ENCODE measurements at regions not wholly inside any gene's neighbourhood (a gene's known extent, or its start where the extent isn't known, plus 50 kb on each side); places are given as distances from the start of the nearest gene placed in this dataset.
A peak's percentile ranks its signal among the peaks of the same experiment; 100 is the strongest.

DNA sequence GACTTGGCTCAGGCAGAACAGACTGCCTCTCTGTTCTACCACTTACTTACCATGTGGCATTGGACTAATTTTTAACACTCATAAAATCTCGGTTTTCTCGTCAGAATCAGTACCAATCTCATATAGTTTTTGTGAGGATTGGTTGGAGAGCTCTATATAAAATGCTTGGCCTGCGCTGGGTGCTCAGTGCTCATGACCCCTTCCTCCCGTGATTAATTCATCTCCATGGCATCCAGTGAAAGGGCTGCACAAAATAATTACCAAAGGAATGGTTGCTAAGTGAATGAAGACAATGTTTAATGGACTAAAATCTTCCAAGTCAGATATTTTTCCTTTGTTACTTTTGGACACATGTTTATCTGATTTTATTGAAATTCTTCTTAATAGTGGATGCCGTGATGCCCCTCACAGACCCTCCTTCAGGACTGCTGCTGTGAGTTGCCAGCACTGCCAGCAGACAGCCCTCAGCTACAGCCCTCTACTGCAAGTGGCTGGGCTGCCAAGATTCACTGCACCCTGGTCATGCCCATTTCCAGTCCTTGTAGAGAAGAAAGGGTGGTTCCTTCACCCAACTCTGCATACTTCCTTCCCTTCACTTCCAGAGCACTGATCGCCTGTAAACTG is 436.5 kb downstream of the LMO4 start:
- Histone ChIP-seq H3K4me1 (ENCODE audit: control insufficient read depth, insufficient read depth, low read length, unreplicated experiment) (peaks cover 27% of the 10 kb centered on the region), H3K27me3 (ENCODE audit: insufficient read depth, low read length) (no peaks in the 10 kb centered on the region), H2AFZ (ENCODE audit: low read length, unreplicated experiment) (peak overlapping the region; percentile 71), H3K79me2 (ENCODE audit: control insufficient read depth, insufficient read depth, low read length, unreplicated experiment) (no peaks in the 10 kb centered on the region), H3K27ac (ENCODE audit: low read depth, low read length) (peak overlapping the region; percentile 78), H3K4me3 (ENCODE audit: low read depth, low read length) (no peak overlapping the region), H3K36me3 (ENCODE audit: insufficient read depth, low read length) (0 out of 2 replicates have a peak, but pooled peaks cover 6% of the 10 kb centered on the region)

DNA sequence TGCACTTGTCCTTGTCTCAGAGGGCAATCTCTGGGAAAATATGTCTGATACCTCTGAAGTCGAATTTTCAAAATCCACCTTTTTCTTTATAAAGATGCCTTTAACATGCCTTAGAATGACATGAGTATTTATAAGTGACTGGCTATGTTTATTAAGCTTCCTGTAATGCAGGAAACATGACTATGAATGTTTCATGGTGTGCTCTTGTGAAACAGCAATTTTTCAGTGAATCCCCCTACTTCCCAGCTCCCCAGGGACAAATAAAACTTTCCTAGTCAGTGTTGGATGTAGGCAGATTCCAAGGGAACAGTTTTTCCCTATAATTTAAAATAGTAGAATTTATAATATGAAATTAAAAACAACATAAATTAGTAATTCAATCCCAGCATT is 437.0 kb downstream of the LMO4 start:
- no peak overlapping the region for H3K4me3 ChIP-seq (ENCODE audit: low read depth, low read length)
- H3K27me3 ChIP-seq (ENCODE audit: insufficient read depth, low read length) = no peaks in the 10 kb centered on the region
- H2AFZ ChIP-seq (ENCODE audit: low read length, unreplicated experiment) = peak overlapping the region; percentile 71
- 0 out of 2 replicates have a peak, but pooled peaks cover 6% of the 10 kb centered on the region for H3K36me3 ChIP-seq (ENCODE audit: insufficient read depth, low read length)
- peaks cover 27% of the 10 kb centered on the region for H3K4me1 ChIP-seq (ENCODE audit: control insufficient read depth, insufficient read depth, low read length, unreplicated experiment)
- peak overlapping the region; percentile 78 for H3K27ac ChIP-seq (ENCODE audit: low read depth, low read length)
- no peaks in the 10 kb centered on the region for H3K79me2 ChIP-seq (ENCODE audit: control insufficient read depth, insufficient read depth, low read length, unreplicated experiment)

DNA sequence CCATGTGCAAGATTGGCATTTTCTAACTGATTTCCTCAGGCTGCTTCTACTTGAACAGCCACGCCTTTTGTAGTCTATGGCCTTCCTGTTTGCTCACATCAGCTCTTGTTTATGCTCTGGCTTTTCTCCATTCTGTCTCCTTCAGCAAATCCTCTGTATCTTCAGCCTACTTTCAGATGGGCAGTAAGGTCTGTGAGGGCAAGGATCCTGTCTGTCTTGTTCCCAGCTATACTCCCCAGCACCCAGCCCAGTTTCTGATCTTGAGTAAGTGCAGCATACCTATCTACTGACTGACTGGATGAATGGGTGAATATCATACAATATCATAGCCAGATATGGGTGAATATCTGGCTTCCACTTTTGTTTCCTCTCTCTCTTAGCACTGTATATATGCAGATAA is 438.1 kb downstream of the LMO4 start:
- H3K79me2 ChIP-seq (ENCODE audit: control insufficient read depth, insufficient read depth, low read length, unreplicated experiment) = no peaks in the 10 kb centered on the region
- H2AFZ ChIP-seq (ENCODE audit: low read length, unreplicated experiment) = peak overlapping the region; percentile 57
- peak overlapping the region; percentile 78 for H3K27ac ChIP-seq (ENCODE audit: low read depth, low read length)
- H3K4me3 ChIP-seq (ENCODE audit: low read depth, low read length) = no peak overlapping the region
- no peaks in the 10 kb centered on the region for H3K27me3 ChIP-seq (ENCODE audit: insufficient read depth, low read length)
- H3K36me3 ChIP-seq (ENCODE audit: insufficient read depth, low read length) = 0 out of 2 replicates have a peak, but pooled peaks cover 6% of the 10 kb centered on the region
- peaks cover 27% of the 10 kb centered on the region for H3K4me1 ChIP-seq (ENCODE audit: control insufficient read depth, insufficient read depth, low read length, unreplicated experiment)

DNA sequence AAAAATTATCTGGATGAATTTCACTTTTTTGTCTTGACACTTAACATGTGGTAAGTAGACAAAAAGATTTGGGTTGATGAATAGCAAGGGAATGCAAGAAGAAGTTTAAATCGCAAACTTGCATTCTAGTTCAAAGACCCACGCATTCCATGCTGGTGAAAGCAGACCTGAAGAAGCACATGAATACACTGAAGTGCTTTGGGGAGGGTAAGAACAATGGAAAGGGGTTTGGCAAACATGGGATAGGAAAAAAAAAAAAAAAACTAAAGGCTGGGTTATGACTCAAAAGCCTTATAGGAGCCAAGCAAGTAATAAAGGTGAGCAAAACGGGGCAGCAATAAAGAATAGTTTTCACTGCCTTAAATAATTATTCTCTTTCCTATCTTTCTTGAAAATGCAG is 450.2 kb downstream of the LMO4 start:
- H2AFZ ChIP-seq (ENCODE audit: low read length, unreplicated experiment) = no peak overlapping the region
- H3K79me2 ChIP-seq (ENCODE audit: control insufficient read depth, insufficient read depth, low read length, unreplicated experiment) = no peaks in the 10 kb centered on the region
- H3K4me3 ChIP-seq (ENCODE audit: low read depth, low read length) = no peak overlapping the region
- no peaks in the 10 kb centered on the region for H3K27me3 ChIP-seq (ENCODE audit: insufficient read depth, low read length)
- H3K4me1 ChIP-seq (ENCODE audit: control insufficient read depth, insufficient read depth, low read length, unreplicated experiment) = no peaks in the 10 kb centered on the region
- no peaks in the 10 kb centered on the region for H3K36me3 ChIP-seq (ENCODE audit: insufficient read depth, low read length)
- no peak overlapping the region for H3K27ac ChIP-seq (ENCODE audit: low read depth, low read length)

DNA sequence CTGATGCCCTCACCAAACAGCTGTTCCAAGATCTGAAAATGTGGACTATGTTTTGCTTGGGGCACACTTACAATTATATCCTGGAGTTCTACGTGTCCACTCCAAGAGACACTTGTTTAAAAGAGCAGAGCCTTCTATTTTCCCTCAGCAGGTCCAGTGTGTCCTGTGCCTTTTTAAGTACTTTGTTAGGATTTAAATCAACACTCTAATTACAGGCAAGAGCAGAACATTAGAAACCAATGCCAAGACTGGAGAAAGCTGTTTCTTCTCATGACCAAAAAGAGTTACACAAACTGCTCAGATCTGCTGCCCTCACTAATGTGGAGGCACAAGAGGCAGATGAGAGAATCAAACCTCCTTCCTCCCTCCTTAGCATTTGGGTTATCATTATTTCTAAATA is 452.9 kb downstream of the LMO4 start:
- no peak overlapping the region for H3K4me3 ChIP-seq (ENCODE audit: low read depth, low read length)
- no peak overlapping the region for H2AFZ ChIP-seq (ENCODE audit: low read length, unreplicated experiment)
- H3K79me2 ChIP-seq (ENCODE audit: control insufficient read depth, insufficient read depth, low read length, unreplicated experiment) = no peaks in the 10 kb centered on the region
- no peak overlapping the region for H3K27ac ChIP-seq (ENCODE audit: low read depth, low read length)
- no peaks in the 10 kb centered on the region for H3K27me3 ChIP-seq (ENCODE audit: insufficient read depth, low read length)
- H3K4me1 ChIP-seq (ENCODE audit: control insufficient read depth, insufficient read depth, low read length, unreplicated experiment) = no peaks in the 10 kb centered on the region
- H3K36me3 ChIP-seq (ENCODE audit: insufficient read depth, low read length) = no peaks in the 10 kb centered on the region

DNA sequence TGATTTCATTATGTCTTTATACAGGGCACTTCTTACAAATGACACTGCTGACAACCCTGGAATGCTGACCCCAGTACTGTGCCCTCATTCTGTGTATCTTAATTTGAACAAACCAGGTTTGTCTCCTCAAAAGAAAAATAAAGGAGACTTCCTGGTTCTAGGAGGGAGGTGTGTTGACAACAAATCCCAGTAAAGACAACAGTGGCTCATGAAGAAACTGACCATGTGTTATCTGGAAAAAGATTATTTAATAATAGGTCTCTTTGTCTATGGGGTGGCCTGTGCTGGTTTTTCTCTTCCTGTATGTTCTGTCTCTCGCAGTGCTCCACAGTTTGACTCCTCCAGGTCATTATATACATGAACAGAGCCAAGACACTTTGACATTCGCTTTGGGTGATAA is 454.6 kb downstream of the LMO4 start:
- H3K27me3 ChIP-seq (ENCODE audit: insufficient read depth, low read length) = no peaks in the 10 kb centered on the region
- no peaks in the 10 kb centered on the region for H3K36me3 ChIP-seq (ENCODE audit: insufficient read depth, low read length)
- H3K27ac ChIP-seq (ENCODE audit: low read depth, low read length) = no peak overlapping the region
- H3K4me3 ChIP-seq (ENCODE audit: low read depth, low read length) = no peak overlapping the region
- no peak overlapping the region for H2AFZ ChIP-seq (ENCODE audit: low read length, unreplicated experiment)
- no peaks in the 10 kb centered on the region for H3K79me2 ChIP-seq (ENCODE audit: control insufficient read depth, insufficient read depth, low read length, unreplicated experiment)
- no peaks in the 10 kb centered on the region for H3K4me1 ChIP-seq (ENCODE audit: control insufficient read depth, insufficient read depth, low read length, unreplicated experiment)

DNA sequence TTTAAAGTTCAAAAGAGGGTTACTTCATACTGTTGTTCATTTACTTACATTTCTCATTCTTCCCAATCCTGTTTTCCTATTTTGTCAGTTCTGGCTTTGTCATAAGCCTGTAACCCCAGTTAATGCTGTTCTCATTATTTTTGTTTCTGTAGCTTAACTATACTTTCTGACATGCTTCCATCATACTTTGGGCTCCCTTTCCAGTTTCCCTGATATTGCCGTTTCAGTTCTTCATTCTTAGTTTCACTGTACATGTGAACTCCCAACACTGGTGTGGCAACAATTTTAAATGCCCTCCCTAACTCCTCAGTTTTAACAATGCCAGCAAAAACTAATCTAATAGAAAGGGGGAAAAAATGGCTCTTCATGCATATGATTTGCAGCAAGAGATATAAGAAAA is 456.7 kb downstream of the LMO4 start:
- no peak overlapping the region for H3K27ac ChIP-seq (ENCODE audit: low read depth, low read length)
- H3K79me2 ChIP-seq (ENCODE audit: control insufficient read depth, insufficient read depth, low read length, unreplicated experiment) = no peaks in the 10 kb centered on the region
- no peaks in the 10 kb centered on the region for H3K4me1 ChIP-seq (ENCODE audit: control insufficient read depth, insufficient read depth, low read length, unreplicated experiment)
- H3K27me3 ChIP-seq (ENCODE audit: insufficient read depth, low read length) = no peaks in the 10 kb centered on the region
- H2AFZ ChIP-seq (ENCODE audit: low read length, unreplicated experiment) = no peak overlapping the region
- no peak overlapping the region for H3K4me3 ChIP-seq (ENCODE audit: low read depth, low read length)
- no peaks in the 10 kb centered on the region for H3K36me3 ChIP-seq (ENCODE audit: insufficient read depth, low read length)

DNA sequence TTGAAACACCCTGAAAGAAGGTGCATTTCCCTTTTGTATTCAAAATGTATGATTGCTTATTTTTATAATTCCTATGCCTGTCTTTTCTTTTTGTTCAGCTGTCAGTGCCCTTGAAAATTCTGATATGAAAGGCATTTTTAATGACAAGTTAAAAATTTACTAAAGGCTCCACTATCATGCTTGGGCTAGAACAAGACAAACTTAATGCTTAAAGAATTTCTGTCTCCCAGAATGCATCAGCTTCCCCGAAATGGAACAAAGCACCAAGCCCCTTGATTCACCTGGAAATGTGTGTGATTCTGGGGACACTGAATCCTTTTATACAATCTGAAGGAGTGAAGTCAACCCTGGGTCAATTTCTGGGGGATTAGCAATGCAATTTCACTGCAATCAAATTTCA is 457.5 kb downstream of the LMO4 start:
- no peak overlapping the region for H3K4me3 ChIP-seq (ENCODE audit: low read depth, low read length)
- H2AFZ ChIP-seq (ENCODE audit: low read length, unreplicated experiment) = no peak overlapping the region
- H3K27ac ChIP-seq (ENCODE audit: low read depth, low read length) = no peak overlapping the region
- H3K27me3 ChIP-seq (ENCODE audit: insufficient read depth, low read length) = no peaks in the 10 kb centered on the region
- H3K36me3 ChIP-seq (ENCODE audit: insufficient read depth, low read length) = no peaks in the 10 kb centered on the region
- no peaks in the 10 kb centered on the region for H3K4me1 ChIP-seq (ENCODE audit: control insufficient read depth, insufficient read depth, low read length, unreplicated experiment)
- no peaks in the 10 kb centered on the region for H3K79me2 ChIP-seq (ENCODE audit: control insufficient read depth, insufficient read depth, low read length, unreplicated experiment)

DNA sequence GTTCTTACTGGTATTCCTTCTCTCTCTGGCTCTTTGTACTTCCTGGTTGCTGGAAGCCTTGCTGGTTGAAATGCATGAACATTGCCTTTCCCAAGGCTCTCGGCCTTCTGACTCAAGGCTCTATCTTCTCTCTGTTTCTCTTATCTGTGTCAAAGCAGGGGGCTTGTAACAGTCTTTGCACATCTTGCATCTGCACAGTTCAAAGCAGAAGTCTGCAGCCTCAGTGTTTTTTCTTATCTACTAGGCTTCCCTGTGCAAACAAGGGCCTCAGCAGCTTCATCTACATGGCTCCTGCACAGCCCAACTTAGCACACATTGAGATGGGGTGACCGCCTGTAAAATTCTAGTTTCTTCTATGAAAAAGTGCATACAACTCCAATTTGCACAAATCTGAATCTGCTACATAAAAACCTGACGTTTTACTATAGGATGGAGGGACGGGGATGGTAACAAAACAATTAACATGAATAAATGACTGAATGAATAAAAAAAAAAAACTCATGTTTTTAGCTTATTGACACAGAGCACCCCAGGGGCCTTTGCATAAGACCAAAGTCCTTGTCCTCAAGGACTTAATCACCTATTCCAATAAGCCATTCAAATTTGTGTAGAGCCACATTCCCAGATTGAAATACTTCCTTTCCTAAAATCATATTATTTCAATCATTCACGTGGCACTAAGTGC is 458.3 kb downstream of the LMO4 start:
- Histone ChIP-seq H2AFZ (ENCODE audit: low read length, unreplicated experiment) (no peak overlapping the region), H3K27me3 (ENCODE audit: insufficient read depth, low read length) (no peaks in the 10 kb centered on the region), H3K4me1 (ENCODE audit: control insufficient read depth, insufficient read depth, low read length, unreplicated experiment) (no peaks in the 10 kb centered on the region), H3K36me3 (ENCODE audit: insufficient read depth, low read length) (no peaks in the 10 kb centered on the region), H3K27ac (ENCODE audit: low read depth, low read length) (no peak overlapping the region), H3K4me3 (ENCODE audit: low read depth, low read length) (no peak overlapping the region), H3K79me2 (ENCODE audit: control insufficient read depth, insufficient read depth, low read length, unreplicated experiment) (no peaks in the 10 kb centered on the region)

DNA sequence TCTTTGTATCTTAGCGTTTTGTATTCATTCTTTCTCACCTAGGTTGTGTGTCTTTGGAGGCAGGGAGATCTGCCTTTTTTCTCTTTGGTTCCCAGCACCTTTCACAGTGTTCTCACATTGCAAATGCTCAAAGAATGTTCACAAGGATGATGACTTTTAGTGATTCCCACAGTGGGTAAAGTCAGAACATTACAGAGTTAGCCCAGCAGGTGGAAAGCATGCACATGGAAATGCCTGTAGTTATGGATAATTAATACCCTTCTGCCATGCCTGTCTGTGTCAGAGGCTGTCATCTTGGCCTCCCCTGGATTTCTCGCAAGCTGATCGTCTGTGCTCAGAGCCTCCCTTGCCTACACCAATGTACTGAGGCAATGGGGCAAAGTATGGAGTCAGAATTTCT is 458.9 kb downstream of the LMO4 start:
- H3K4me1 ChIP-seq (ENCODE audit: control insufficient read depth, insufficient read depth, low read length, unreplicated experiment) = no peaks in the 10 kb centered on the region
- H3K36me3 ChIP-seq (ENCODE audit: insufficient read depth, low read length) = no peaks in the 10 kb centered on the region
- no peaks in the 10 kb centered on the region for H3K79me2 ChIP-seq (ENCODE audit: control insufficient read depth, insufficient read depth, low read length, unreplicated experiment)
- no peak overlapping the region for H3K4me3 ChIP-seq (ENCODE audit: low read depth, low read length)
- no peak overlapping the region for H3K27ac ChIP-seq (ENCODE audit: low read depth, low read length)
- H2AFZ ChIP-seq (ENCODE audit: low read length, unreplicated experiment) = no peak overlapping the region
- H3K27me3 ChIP-seq (ENCODE audit: insufficient read depth, low read length) = no peaks in the 10 kb centered on the region

DNA sequence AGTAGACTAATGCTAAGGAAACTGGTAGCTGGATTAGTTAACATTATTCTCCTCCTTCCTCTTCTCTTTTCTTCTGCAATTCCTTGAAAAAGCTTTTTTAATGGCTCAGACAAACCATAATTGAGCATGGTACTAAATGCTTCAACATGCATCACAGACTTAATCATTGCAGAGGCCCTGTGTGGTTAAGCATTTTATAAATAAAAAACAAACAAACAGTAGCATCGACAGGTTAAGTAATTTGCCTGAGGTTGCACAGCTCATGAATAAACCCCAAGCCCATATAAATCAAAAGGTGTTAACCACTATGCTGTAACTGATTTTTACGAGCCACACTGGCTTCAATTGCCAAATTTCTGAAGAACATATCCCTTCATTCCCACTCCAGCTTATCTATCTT is 462.1 kb downstream of the LMO4 start:
- Histone ChIP-seq H2AFZ (ENCODE audit: low read length, unreplicated experiment) (no peak overlapping the region), H3K4me1 (ENCODE audit: control insufficient read depth, insufficient read depth, low read length, unreplicated experiment) (peaks cover 15% of the 10 kb centered on the region), H3K4me3 (ENCODE audit: low read depth, low read length) (no peak overlapping the region), H3K79me2 (ENCODE audit: control insufficient read depth, insufficient read depth, low read length, unreplicated experiment) (no peaks in the 10 kb centered on the region), H3K27me3 (ENCODE audit: insufficient read depth, low read length) (no peaks in the 10 kb centered on the region), H3K36me3 (ENCODE audit: insufficient read depth, low read length) (no peaks in the 10 kb centered on the region), H3K27ac (ENCODE audit: low read depth, low read length) (no peak overlapping the region)
